A549 (cell line): ENCODE measurements at regions not wholly inside any gene's neighbourhood (a gene's known extent, or its start where the extent isn't known, plus 50 kb on each side); places are given as distances from the start of the nearest gene placed in this dataset.

Experiments used
- EP300 ChIP-seq, 2 experiments: fragments of >200 bp; sonication (Bioruptor Twin); formaldehyde crosslinking; IDR thresholded peaks; 2 replicates in 1 of 2; 3 replicates in 1 of 2; pipeline ENCODE4 v1.6.1; 2016 to 2017
- HEYL ChIP-seq: fragments of 250-450 bp; sonication (Bioruptor Pico); IDR thresholded peaks from 2 replicates; pipeline ENCODE4 v1.8.0; 2021; ENCODE audit warnings: mild to moderate bottlenecking, moderate library complexity
- JUNB ChIP-seq: fragments of >200 bp; sonication (Bioruptor Twin); formaldehyde crosslinking; IDR thresholded peaks from 2 replicates; pipeline ENCODE4 v1.6.1; 2016
- RAD21 ChIP-seq, 2 experiments: fragments of >200 bp in 1 of 2; sonication (Bioruptor Twin) in 1 of 2; formaldehyde crosslinking in 1 of 2; IDR thresholded peaks in 1 of 2; conservative IDR thresholded peaks in 1 of 2; 2 replicates in 1 of 2; 3 replicates in 1 of 2; pipeline ENCODE4 v1.6.1; 2012 to 2018; ENCODE audit warnings: inconsistent platforms in 1 of 2
- RFX5 ChIP-seq: fragments of 450-650 bp; IDR thresholded peaks from 2 replicates; pipeline ENCODE4 v1.7.1; 2014; ENCODE audit warnings: antibody characterized with exemption, mild to moderate bottlenecking, moderate library complexity
- TF ChIP-seq, protein P1 (sequence below): fragments of >200 bp; sonication (Bioruptor Twin); formaldehyde crosslinking; IDR thresholded peaks from 3 replicates; pipeline ENCODE4 v1.5.1; 2016
- TF ChIP-seq, protein P2 (sequence below): IDR thresholded peaks from 2 replicates; pipeline ENCODE4 v1.6.1; 2012
- TF ChIP-seq, protein P3 (sequence below): IDR thresholded peaks from 2 replicates; pipeline ENCODE4 v1.6.1; 2012

DNA sequence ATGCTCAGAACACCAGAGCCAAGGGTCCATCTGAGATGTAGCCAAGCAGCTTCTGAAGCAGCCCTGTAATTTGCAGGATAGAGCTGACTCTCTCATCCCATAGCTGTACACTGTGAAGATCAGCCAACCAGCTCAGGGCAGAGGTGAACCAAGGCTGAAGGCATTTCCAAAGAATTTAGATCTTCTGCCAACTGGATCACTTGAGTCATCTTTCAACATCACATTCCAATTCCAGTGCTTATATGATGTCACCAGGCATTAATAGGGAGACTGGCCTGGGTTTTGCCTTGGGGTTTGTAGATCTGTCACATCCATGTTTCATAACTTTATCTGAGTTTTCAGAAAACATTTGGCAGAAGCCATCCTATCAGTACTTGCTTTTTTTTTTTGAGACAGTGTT, 98.2 kb downstream of the NR2F2 start:
- TF ChIP-seq, protein P1, sequence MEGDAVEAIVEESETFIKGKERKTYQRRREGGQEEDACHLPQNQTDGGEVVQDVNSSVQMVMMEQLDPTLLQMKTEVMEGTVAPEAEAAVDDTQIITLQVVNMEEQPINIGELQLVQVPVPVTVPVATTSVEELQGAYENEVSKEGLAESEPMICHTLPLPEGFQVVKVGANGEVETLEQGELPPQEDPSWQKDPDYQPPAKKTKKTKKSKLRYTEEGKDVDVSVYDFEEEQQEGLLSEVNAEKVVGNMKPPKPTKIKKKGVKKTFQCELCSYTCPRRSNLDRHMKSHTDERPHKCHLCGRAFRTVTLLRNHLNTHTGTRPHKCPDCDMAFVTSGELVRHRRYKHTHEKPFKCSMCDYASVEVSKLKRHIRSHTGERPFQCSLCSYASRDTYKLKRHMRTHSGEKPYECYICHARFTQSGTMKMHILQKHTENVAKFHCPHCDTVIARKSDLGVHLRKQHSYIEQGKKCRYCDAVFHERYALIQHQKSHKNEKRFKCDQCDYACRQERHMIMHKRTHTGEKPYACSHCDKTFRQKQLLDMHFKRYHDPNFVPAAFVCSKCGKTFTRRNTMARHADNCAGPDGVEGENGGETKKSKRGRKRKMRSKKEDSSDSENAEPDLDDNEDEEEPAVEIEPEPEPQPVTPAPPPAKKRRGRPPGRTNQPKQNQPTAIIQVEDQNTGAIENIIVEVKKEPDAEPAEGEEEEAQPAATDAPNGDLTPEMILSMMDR, result no peak
- TF ChIP-seq RAD21 (conservative IDR thresholded peaks at IDR 0.05 in 1 of 2, IDR thresholded peaks at IDR 0.05 in 1 of 2) (no peak), EP300 (IDR thresholded peaks at IDR 0.05) (no peak), RFX5 (no peak), JUNB (no peak), HEYL (CRISPR knock-in tag) (no peak)
- TF ChIP-seq, protein P2, sequence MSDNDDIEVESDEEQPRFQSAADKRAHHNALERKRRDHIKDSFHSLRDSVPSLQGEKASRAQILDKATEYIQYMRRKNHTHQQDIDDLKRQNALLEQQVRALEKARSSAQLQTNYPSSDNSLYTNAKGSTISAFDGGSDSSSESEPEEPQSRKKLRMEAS, result no peak
- TF ChIP-seq, protein P3, sequence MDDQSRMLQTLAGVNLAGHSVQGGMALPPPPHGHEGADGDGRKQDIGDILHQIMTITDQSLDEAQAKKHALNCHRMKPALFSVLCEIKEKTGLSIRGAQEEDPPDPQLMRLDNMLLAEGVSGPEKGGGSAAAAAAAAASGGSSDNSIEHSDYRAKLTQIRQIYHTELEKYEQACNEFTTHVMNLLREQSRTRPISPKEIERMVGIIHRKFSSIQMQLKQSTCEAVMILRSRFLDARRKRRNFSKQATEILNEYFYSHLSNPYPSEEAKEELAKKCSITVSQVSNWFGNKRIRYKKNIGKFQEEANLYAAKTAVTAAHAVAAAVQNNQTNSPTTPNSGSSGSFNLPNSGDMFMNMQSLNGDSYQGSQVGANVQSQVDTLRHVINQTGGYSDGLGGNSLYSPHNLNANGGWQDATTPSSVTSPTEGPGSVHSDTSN, result no peak
